Urothelium cell line (cell line): ENCODE measurements at regions not wholly inside any gene's neighbourhood (a gene's known extent, or its start where the extent isn't known, plus 50 kb on each side); places are given as distances from the start of the nearest gene placed in this dataset.

Experiments
- DNase-seq: peaks from one replicate; pipeline ENCODE4 v3.0.0; 2011; ENCODE audit warnings: low spot score, mixed read lengths
- FAIRE-seq: peaks from 2 replicates; lab custom pipeline; 2011; peaks lifted over from hg19 to GRCh38; lab: Jason Lieb, UNC

DNA sequence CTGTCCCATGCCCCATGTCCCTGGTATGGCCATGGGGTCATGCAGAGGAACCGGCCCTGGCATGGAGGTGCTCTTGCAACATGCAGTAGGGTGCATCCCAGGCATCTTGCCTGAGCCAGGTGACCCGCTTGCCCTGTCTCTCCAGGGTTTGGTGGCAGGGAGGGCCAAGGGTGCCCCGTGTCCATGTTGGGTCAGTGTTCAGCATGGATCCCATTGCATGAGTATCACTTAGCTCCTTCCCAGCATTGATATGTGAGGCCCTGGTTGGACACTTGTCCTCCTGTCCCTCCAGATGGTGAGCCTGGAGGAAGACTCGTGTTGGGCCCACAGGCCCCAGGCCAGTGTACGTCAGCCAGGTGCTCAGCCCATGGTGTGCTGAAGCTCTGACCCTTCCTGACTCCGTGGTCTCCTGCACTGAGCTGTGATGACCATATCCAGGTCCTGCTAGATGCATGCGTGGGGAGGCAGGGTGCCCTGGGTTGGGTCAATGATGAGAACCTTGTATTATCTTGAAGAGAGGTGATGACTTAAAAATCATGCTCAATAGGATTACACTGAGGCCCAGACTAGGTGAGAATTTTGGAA lies 205.0 kb downstream of the UBE3A start:
- DNase-seq (no peak), FAIRE-seq (no peak)

DNA sequence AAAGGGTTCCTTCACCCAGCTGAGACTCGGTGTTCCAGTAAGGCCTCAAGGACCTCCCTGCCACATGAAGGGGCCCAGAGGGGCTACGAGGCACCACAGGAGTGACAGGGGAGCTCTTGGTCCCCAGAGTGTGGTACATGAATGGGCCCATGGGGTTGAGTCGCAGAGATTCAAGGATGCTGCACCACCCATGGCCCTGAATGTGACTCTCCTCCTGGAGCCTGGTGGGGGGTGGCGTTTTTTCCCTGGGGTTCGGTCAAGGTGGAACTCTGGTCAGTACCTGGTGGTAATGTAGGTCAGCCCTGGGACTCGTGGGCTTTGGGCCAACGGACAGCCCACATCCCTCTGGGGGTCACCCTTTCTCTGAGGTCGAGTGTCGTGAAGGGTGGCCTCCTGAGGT lies 204.0 kb downstream of the UBE3A start:
- FAIRE-seq (no peak), DNase-seq (no peak)

GRCh38 chr15:25235391-25235790 lies 203.4 kb downstream of the UBE3A start:
- FAIRE-seq, result no peak
- no peak for DNase-seq

DNA sequence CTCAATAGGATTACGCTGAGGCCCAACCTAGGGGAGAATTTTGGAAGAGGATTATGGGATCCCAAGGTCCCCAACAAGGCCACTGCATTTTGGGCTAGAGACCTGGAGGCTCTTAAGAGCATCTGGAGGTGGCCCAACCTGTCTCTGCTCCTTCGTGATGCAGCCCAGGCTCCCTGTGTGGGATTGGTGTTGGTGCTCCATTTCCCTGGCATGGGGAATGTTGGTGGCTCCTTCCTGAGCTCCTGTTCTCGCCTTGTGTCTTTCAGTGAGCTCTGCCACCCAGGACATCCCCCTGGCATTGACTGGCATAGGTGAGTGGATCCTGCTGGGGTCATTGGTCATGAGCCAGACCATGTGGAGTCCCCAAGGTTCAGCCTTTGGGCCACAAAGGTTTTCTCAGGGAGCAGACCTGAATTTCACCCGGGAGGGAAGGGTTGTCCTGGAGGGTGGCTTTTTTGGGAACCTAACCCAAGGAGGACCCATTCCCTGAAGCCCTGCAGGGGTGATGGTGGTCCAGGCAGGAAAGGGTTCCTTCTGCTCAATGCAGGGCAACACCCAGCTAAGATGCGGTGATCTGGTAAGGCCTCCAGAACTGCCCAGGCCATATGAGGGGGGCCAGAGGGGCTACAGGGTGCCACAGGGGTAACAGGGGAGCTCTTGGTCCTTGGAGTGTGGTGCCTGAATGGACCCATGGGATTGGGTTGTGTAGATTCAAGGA lies 202.5 kb downstream of the UBE3A start:
- DNase-seq (no peak), FAIRE-seq (no peak)

DNA sequence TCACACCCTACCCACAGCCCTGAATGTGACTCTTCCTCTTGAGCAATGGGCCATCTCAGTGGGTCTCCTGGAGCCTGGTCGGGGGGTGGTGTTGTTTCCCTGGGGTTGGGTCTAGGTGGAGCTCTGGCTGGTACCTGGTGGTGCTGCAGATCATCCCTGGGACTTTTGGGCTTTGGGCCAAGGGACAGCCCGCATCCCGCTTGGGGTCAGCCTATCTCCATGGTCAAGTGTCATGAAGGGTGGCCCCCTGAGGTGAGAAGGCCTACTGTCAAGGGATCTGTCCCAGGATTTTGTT lies 202.0 kb downstream of the UBE3A start:
- FAIRE-seq (no peak), DNase-seq (no peak)

DNA sequence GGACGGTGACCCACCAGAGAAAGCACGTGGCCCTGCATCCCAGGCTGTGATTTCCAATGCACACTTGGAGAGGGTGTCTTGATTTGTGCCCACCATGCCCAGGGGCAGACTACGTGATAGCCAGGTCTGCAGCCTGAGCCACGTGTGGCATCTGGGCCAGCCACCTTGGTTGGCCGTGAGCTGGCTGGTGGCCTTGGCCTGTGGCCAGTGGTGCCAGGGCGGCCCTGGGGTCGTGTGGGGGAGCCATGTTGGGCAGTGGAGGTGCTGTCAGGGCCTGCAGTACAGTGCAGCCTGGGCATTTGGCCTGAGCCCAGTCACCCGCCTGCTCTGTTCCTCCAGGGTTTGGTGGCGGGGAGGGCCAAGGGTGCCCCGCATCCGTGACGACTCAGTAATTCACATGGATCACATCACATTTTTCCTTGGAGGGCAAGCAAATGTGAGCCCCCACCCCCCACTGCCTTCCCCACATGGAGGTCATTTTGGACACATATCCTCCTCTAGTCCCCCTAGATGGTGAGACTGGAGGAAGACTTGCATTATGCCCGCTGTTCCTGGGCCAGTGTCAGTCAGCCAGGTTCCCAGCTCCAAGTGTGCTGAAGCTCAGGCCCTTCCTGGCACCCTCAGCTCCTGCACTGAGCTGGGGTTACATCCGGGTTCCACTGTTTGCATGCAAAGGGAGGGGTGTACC lies 201.4 kb downstream of the UBE3A start:
- FAIRE-seq (no peak), DNase-seq (no peak)

- no peak for DNase-seq
Observed at GRCh38 chr15:25238126-25238525, 200.7 kb downstream of the UBE3A start.

GRCh38 chr15:25238716-25239470 lies 199.9 kb downstream of the UBE3A start:
- FAIRE-seq (no peak), DNase-seq (no peak)

More at GRCh38 chr15:25238126-25238525, 200.7 kb downstream of the UBE3A start:
- FAIRE-seq, result no peak

- no peak for FAIRE-seq
- DNase-seq, result no peak
Observed at GRCh38 chr15:25239471-25240345, 199.1 kb downstream of the UBE3A start.

GRCh38 chr15:25240461-25241021 lies 198.3 kb downstream of the UBE3A start:
- FAIRE-seq (no peak), DNase-seq (no peak)

- FAIRE-seq, result no peak
- no peak for DNase-seq
Observed at GRCh38 chr15:25241241-25241801, 197.5 kb downstream of the UBE3A start.

DNA sequence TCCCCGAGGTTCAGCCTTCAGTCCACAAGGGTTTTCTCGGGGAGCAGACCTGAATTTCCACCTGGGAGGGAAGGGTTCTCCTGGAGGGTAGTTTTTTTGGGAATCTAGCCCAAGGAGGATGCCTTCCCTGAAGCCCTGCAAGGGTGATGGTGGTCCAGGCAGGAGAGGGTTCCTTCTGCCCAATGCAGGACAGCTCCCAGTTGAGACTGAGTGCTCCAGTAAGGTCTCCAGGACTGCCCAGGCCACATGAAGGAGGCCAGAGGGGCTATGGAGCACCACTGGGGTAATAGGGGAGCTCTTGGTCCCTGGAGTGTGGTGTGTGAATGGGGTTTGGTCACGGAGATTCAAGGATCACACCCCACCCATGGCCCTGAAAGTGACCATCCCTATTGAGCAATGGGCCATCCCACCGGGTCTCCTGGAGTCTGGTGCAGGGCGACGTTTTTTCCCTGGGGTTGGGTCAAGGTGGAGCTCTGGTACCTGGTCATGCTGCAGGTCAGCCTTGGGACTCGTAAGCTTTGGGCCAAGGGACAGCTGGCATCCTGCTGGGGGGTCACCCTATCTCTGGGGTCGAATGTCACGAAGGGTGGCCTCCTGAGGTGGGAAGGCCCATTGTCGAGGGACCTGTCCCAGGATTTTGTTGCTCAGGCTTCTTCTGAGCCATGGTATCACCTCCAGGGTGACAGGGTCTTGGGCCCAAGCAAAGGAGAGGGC lies 196.5 kb downstream of the UBE3A start:
- FAIRE-seq (no peak), DNase-seq (no peak)

DNA sequence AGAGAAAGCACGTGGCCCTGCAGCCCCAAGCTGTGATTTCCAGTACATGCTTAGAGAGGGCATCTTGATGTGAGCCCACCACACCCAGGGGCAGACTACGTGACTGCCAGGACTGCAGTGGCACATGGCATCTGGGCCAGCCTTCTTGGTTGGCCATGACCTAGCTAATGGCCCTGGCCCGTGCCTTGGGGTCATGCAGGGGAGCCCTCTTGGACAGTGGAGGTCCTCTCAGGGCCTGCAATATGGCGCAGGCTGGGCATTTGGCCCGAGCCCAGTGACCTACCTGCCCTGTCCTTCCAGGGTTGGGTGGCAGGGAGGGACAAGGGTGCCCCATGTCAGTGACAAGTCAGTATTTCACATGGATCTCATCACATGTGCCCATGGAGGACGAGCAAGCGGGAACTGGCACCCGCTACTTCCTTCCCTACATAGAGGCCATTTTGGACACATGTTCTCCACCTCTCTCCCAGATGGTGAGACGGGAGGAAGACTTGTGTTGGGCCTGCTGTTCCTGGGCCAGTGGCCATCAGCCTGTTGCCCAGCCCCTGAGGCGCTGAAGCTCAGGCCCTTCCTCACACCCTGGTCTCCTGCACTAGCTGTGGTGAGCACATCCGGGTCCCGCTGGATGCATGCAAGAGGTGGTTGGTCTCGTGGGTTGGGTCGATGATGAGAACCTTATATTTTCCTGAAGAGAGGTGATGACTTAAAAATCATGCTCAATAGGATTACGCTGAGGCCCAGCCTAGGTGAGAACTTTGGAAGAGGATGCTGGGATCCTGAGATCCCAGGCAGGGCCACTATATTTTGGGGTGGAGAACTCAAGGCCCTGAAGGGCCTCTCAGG lies 195.6 kb downstream of the UBE3A start:
- DNase-seq (no peak), FAIRE-seq (no peak)

- FAIRE-seq (no peak), DNase-seq (no peak)
Observed at GRCh38 chr15:25243800-25244097, 195.1 kb downstream of the UBE3A start.

- DNase-seq (no peak), FAIRE-seq (no peak)
Observed at GRCh38 chr15:25244731-25245585, 193.9 kb downstream of the UBE3A start.

- no peak for DNase-seq
- FAIRE-seq, result no peak
Observed at GRCh38 chr15:25245801-25246622, 192.8 kb downstream of the UBE3A start.
